ENCODE measurements at regions not wholly inside any gene's neighbourhood (a gene's known extent, or its start where the extent isn't known, plus 50 kb on each side); places are given as distances from the start of the nearest gene placed in this dataset.

DNA sequence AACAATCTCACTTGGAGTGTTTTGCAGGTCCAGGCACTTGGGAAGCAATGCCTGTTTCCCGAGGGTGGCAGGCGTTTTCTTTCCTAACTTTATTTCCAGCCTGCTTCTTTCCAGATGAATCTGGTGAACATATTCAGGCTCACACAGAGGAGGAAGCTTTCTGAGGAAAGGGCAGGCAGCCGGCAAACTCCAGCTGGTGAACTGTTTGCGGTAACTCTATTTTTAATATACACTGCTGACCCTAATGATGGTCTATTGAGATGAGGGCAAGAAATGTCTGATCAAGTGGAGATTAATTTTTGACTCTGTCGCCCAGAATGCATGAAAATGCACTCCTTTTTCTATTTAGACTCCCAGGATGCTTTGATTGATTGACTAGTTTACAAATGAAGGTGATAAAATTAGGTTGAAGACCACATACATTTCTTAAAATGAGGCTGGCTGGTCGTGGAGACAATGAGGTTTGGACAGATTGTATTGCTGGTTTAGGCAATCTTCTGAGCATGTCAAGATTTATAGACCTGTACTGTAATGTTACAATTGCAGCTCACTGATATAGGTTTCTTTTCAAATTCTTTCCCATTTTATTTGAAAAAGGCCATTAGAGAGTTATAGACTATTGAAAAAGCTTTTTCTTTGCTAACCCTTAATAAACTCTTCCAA is 153.8 kb downstream of the ATG4C start:
- TF ChIP-seq, protein P1, sequence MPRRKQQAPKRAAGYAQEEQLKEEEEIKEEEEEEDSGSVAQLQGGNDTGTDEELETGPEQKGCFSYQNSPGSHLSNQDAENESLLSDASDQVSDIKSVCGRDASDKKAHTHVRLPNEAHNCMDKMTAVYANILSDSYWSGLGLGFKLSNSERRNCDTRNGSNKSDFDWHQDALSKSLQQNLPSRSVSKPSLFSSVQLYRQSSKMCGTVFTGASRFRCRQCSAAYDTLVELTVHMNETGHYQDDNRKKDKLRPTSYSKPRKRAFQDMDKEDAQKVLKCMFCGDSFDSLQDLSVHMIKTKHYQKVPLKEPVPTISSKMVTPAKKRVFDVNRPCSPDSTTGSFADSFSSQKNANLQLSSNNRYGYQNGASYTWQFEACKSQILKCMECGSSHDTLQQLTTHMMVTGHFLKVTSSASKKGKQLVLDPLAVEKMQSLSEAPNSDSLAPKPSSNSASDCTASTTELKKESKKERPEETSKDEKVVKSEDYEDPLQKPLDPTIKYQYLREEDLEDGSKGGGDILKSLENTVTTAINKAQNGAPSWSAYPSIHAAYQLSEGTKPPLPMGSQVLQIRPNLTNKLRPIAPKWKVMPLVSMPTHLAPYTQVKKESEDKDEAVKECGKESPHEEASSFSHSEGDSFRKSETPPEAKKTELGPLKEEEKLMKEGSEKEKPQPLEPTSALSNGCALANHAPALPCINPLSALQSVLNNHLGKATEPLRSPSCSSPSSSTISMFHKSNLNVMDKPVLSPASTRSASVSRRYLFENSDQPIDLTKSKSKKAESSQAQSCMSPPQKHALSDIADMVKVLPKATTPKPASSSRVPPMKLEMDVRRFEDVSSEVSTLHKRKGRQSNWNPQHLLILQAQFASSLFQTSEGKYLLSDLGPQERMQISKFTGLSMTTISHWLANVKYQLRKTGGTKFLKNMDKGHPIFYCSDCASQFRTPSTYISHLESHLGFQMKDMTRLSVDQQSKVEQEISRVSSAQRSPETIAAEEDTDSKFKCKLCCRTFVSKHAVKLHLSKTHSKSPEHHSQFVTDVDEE (CRISPR knock-in tag; IDR thresholded peaks at IDR 0.05), result no peak
- no peak for TF ChIP-seq SNAI2 (CRISPR knock-in tag; IDR thresholded peaks at IDR 0.05)
- TF ChIP-seq ARNTL (CRISPR knock-in tag; IDR thresholded peaks at IDR 0.05; ENCODE audit: borderline replicate concordance, low read depth), result no peak
- no peak for TF ChIP-seq RARB (CRISPR knock-in tag; IDR thresholded peaks at IDR 0.05)
- TF ChIP-seq ZNF8 (CRISPR knock-in tag; IDR thresholded peaks at IDR 0.05), result no peak
- TF ChIP-seq, protein P2, sequence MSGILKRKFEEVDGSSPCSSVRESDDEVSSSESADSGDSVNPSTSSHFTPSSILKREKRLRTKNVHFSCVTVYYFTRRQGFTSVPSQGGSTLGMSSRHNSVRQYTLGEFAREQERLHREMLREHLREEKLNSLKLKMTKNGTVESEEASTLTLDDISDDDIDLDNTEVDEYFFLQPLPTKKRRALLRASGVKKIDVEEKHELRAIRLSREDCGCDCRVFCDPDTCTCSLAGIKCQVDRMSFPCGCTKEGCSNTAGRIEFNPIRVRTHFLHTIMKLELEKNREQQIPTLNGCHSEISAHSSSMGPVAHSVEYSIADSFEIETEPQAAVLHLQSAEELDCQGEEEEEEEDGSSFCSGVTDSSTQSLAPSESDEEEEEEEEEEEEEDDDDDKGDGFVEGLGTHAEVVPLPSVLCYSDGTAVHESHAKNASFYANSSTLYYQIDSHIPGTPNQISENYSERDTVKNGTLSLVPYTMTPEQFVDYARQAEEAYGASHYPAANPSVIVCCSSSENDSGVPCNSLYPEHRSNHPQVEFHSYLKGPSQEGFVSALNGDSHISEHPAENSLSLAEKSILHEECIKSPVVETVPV (CRISPR knock-in tag; IDR thresholded peaks at IDR 0.05), result no peak
- no peak for TF ChIP-seq ESRRG (CRISPR knock-in tag; IDR thresholded peaks at IDR 0.05)
